Stimulated activated CD4-positive, alpha-beta T cell treated with anti-CD3 and anti-CD28 coated beads, Interleukin-12 subunit alpha, Interleukin-12 subunit beta, amount 100 ng/mL, for 24 hours (primary cell): ENCODE measurements at regions not wholly inside any gene's neighbourhood (a gene's known extent, or its start where the extent isn't known, plus 50 kb on each side); places are given as distances from the start of the nearest gene placed in this dataset.

ENCODE experiments used
- DNase-seq, 2 experiments: peaks; one replicate each; pipeline ENCODE4 v3.0.0-alpha.2; 2020; ENCODE audit warnings: low read depth in 2 of 2

DNA sequence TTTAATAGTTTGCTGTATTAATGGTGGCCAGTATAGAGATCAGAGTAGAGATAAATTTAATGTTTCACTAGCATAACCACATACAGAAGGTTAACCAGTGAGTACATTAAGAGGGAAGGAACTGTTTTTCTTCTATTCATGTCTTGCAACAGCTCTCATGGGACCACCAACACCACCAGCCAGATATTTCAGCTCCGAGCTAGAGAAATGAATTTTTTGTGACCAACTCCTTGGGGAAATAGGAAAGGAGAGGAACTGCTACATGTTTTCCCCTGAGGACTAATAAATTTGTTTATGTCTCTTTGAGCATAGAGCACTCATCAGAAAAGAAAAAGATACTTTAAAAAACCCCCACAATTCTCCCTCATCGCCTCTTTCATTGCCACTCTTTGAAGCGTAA lies 247.5 kb downstream of the MBNL1 start:
- DNase-seq = no peak

GRCh38 chr3:152517502-152517901 lies 248.8 kb downstream of the MBNL1 start:
- no peak for DNase-seq

- no peak for DNase-seq
These were observed 249.6 kb downstream of the MBNL1 start for GRCh38 chr3:152518346-152518745.

- no peak for DNase-seq
These were observed 250.6 kb downstream of the MBNL1 start for GRCh38 chr3:152519376-152519775.

- DNase-seq = no peak
These were observed 253.3 kb downstream of the MBNL1 start for GRCh38 chr3:152522036-152522435.

DNA sequence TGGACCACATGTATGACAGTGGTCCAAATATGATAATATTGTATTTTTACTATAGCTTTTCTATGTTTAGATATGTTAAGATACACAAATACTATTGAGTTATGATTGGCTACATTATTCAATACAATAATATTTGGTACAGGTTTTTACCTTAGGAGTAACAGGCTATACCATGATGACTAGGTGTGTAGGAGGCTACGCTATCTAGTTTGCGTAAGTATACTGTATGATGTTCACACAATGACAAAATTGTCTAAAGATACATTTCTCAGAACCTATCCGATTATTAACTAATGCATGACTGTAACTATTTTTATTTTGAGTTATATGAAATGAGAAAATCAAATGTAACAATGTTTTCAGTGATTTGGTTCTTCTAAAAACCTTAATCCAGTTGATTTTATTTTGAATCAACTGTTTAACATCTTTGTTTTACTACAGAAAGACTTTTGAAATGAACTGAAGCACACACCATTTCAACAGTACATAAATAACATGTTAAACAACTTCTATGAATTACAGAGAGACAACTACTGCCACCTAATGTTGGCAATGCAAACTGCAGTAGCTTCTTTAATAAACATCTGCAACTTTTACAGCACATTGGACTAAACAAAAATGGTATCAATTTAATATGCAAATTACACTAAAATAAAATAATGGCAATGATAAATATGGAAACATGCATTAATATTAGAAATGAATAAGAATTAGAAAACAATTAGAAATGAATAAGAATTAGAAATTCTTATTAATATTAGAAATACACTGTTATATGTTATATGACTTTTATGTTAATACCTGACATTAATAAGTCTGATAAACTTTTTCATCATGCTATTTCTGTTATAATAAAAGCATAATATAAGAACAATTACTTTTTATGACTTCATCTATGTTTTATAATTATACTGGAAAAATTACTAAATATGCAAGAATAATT lies 255.7 kb downstream of the MBNL1 start:
- peak in 1 of 2 experiments; percentile 20 for DNase-seq

DNA sequence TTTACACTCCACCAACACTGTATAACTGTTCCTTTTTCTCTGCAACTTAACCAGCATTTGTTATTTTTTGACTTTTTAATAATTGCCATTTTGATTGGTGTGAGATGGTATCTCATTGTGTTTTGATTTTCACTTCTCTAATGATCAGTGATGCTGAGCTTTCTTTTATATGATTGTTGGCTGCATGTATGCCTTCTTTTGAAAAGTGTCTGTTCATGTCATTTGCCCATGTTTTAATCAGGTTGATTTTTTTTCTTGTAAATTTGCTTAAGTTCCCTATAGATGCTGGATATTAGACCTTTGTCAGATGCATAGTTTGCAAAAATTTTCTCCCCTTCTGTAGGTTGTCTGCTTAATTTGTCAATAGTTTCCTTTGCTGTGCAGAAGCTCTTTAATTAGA lies 263.0 kb downstream of the MBNL1 start:
- no peak for DNase-seq

DNA sequence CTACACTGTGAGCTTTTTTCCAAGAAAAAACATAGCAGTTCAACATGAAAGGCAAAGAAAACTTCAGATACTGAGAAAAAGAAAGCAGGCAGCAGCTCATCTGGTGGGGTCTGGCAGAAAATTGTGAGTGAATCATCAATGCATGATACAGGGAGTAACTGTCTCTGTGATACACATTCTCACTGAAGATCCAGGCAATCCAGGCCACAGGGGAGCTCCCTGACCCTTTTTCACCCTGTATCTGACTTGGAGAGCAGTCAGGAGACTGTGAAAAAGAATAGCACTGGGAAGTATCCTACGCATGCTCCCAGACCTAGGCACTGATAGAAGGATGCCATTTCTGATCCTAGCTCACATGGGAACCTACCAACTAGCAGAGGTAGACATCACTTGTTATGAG lies 269.8 kb downstream of the MBNL1 start:
- no peak for DNase-seq

GRCh38 chr3:152539191-152539764 lies 270.5 kb downstream of the MBNL1 start:
- no peak for DNase-seq

DNA sequence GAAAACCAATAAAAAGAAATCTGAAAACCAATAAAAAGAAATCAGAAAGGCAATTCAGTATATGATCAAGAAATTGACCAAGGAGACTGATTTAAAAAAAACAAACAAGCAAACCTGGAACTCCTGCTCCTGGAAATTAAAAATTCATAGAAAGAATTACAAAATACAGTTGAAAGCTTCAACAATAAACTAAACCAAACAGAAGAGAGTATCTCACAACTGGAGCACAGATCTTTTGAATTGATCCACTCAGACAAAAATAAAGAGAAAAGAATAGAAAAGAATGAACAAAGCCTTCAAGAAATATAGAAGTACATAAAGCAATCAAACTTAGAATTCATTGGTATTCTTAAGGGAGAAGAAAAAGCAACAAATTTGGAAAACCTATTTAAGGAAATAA lies 271.4 kb downstream of the MBNL1 start:
- no peak for DNase-seq

DNA sequence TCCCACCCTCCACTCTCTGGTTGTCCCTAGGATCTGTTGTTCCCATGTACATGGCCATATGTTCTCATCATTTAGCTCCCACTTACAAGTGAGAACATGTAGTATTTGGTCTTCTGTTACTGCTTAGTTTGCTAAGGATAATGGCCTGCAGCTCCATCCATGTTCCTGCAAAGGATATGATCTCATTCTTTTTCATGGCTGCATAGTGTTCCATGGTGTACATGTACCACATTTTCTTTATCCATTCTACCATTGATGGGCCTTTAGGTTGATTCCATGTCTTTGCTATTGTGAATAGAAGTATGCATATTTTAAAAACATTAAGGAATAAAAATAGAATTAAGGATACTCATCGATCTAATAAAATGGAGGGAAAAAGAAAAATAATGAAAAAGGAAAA lies 278.4 kb downstream of the MBNL1 start:
- DNase-seq = no peak

GRCh38 chr3:152549263-152549662 lies 280.5 kb downstream of the MBNL1 start:
- no peak for DNase-seq

GRCh38 chr3:152550284-152550683 lies 281.6 kb downstream of the MBNL1 start:
- no peak for DNase-seq

- no peak for DNase-seq
These were observed 280.0 kb upstream of the P2RY1 start for GRCh38 chr3:152554980-152555379.

DNA sequence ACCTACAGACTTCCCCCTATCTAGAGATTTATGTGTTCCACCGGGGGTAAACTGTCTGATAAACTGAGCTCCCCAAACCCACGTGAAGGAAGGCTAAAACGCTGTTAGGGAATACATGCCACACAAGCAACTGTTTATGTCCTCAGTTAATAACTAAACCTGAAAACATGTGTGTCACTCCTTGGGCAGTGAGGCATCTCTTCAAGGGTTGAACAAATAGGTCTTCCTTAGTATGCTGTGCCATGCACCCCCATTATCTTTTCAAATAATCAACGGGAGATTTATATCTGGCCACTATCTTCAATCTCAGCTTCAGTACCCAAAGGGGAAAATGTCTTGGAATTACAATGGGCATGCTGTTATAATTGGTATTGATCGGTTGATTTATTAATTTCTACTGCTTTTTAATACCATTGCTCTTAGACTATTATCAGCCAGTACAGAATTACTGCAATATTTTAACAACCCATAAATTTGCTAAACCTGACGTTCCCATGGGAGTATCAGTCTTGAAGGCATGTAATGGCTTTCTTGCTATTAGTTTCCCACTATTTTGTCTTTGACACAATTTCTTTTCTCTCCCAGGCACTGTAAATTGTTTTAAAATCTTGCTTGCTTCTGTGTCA lies 279.2 kb upstream of the P2RY1 start:
- DNase-seq = no peak

- DNase-seq = no peak
These were observed 278.1 kb upstream of the P2RY1 start for GRCh38 chr3:152556731-152557254.

GRCh38 chr3:152557302-152557999 lies 277.5 kb upstream of the P2RY1 start:
- DNase-seq = no peak

- no peak for DNase-seq
These were observed 276.5 kb upstream of the P2RY1 start for GRCh38 chr3:152558386-152558785.

DNA sequence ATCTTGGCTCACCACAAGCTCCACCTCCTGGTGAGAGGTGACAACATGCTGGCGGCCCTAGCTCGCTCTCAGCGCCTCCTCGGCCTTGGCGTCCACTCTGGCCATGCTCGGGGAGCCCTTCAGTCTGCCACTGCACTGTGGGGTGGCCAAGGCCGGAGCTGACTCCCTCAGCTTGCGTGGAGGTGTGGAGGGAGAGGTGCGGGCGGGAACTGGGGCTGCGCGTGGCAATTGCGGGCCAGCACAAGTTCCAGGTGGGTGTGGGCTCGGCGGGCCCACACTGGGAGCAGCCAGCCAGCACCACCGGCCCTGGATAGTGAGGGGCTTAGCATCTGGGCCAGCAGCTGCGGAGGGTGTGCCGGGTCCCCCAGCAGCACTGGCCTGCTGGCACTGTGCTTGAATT lies 275.7 kb upstream of the P2RY1 start:
- no peak for DNase-seq

DNA sequence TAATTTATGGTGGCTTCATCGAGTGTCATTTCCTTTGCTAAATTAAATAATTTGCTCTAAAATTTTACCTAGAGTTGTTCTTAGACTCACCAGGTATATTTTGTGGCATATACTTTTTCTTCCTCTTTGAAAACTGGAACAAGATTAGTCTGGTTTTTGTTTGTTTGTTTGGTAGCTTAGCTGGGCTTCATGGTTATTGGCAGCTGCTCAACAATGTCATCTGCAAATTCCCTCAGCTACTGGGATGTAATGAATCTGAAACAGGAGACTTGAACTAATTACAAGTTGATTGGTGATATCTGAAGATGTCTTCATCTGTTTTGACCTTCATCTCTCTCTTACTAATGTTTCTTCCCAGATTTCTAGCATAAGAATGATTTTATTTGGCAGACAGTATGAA lies 270.5 kb upstream of the P2RY1 start:
- DNase-seq = no peak

- peak in 1 of 2 experiments; percentile 5 for DNase-seq
These were observed 260.4 kb upstream of the P2RY1 start for GRCh38 chr3:152574461-152575079.

GRCh38 chr3:152578769-152579168 lies 256.2 kb upstream of the P2RY1 start:
- DNase-seq = no peak
